ENCODE measurements at regions not wholly inside any gene's neighbourhood (a gene's known extent, or its start where the extent isn't known, plus 50 kb on each side); places are given as distances from the start of the nearest gene placed in this dataset.

GRCh38 chr5:90174236-90174635 is 235.3 kb downstream of the CETN3 start:
- H3K4me3 ChIP-seq: no peak overlapping the region
- in situ Hi-C loops (cut with MboI; ENCODE audit: low pct_ligation_motif_present in 1 of 4, low pct_unique_long_range_greater_than_20kb in 1 of 4, low sequenced_read_pairs in 3 of 4) (no loop called here), intact Hi-C loops (cut with DNase I; ENCODE audit: low total_unique reads) (no loop called here)
- 80 to 90% methylated on average over 4 of the region's 4 CpGs for WGBS, 2 donors (ENCODE audit: low coverage in 1 of 2)
- H3K36me3 ChIP-seq: no peaks in the 10 kb centered on the region
- TF ChIP-seq POLR2A (IDR thresholded peaks at IDR 0.05) (no peak), POLR2AphosphoS5 (IDR thresholded peaks at IDR 0.05) (no peak), EP300 (IDR thresholded peaks at IDR 0.05; ENCODE audit: low read depth) (no peak)
- TF ChIP-seq, protein P1, sequence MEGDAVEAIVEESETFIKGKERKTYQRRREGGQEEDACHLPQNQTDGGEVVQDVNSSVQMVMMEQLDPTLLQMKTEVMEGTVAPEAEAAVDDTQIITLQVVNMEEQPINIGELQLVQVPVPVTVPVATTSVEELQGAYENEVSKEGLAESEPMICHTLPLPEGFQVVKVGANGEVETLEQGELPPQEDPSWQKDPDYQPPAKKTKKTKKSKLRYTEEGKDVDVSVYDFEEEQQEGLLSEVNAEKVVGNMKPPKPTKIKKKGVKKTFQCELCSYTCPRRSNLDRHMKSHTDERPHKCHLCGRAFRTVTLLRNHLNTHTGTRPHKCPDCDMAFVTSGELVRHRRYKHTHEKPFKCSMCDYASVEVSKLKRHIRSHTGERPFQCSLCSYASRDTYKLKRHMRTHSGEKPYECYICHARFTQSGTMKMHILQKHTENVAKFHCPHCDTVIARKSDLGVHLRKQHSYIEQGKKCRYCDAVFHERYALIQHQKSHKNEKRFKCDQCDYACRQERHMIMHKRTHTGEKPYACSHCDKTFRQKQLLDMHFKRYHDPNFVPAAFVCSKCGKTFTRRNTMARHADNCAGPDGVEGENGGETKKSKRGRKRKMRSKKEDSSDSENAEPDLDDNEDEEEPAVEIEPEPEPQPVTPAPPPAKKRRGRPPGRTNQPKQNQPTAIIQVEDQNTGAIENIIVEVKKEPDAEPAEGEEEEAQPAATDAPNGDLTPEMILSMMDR (IDR thresholded peaks at IDR 0.05): no peak
- H3K4me1 ChIP-seq: peaks cover 0 to 12% (median 5%) of the 10 kb centered on the region in 4 donors
- no peak overlapping the region for H3K27ac ChIP-seq
- H3K9me3 ChIP-seq: no peaks in the 10 kb centered on the region
- DNase-seq: no peak
- no peaks in the 10 kb centered on the region for H3K27me3 ChIP-seq

GRCh38 chr5:90173299-90174030 is 236.1 kb downstream of the CETN3 start:
- WGBS, 2 donors (ENCODE audit: low coverage in 1 of 2): 68% methylated on average over 1 of the region's 1 CpG; no CpG with 5 or more reads in 1 of the 2 donors
- DNase-seq: no peak
- Histone ChIP-seq H3K27me3 (no peaks in the 10 kb centered on the region), H3K36me3 (no peaks in the 10 kb centered on the region), H3K9me3 (no peaks in the 10 kb centered on the region), H3K4me1 (peaks cover 0 to 16% (median 6%) of the 10 kb centered on the region in 4 donors), H3K4me3 (no peak overlapping the region), H3K27ac (no peak overlapping the region)
- intact Hi-C loops (cut with DNase I; ENCODE audit: low total_unique reads): no loop called here
- in situ Hi-C loops (cut with MboI; ENCODE audit: low pct_ligation_motif_present in 1 of 4, low pct_unique_long_range_greater_than_20kb in 1 of 4, low sequenced_read_pairs in 3 of 4): no loop called here
- TF ChIP-seq, protein P1 (IDR thresholded peaks at IDR 0.05): no peak

DNA sequence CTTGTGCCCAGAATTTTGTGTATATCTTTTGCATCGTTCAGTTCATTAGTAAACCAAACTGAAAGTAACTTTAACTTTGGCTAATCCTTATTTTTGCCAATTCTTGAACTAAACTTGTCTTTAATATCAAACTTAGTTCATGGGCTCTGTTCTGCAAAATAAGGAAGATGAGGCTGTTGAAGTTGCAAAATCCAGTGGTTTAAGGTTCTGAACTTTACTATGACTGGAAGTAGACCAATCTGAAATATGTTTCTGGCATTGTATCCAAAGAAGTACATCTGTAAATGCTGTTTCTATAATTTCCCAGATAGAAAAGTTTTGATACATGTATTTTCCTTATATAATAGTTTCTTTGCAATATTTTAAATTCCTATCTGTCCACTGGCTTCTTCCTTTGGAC is 238.1 kb downstream of the CETN3 start:
- Histone ChIP-seq H3K27ac (no peak overlapping the region), H3K9me3 (no peaks in the 10 kb centered on the region), H3K27me3 (no peaks in the 10 kb centered on the region), H3K36me3 (no peaks in the 10 kb centered on the region), H3K4me3 (no peak overlapping the region), H3K4me1 (peaks cover 0 to 16% (median 6%) of the 10 kb centered on the region in 4 donors)
- in situ Hi-C loops (cut with MboI; ENCODE audit: low pct_ligation_motif_present in 1 of 4, low pct_unique_long_range_greater_than_20kb in 1 of 4, low sequenced_read_pairs in 3 of 4): no loop called here
- intact Hi-C loops (cut with DNase I; ENCODE audit: low total_unique reads): no loop called here
- WGBS, 2 donors (ENCODE audit: low coverage in 1 of 2): 0% methylated on average over 1 of the region's 1 CpG
- TF ChIP-seq POLR2A (IDR thresholded peaks at IDR 0.05): no peak
- TF ChIP-seq, protein P1 (IDR thresholded peaks at IDR 0.05): no peak
- TF ChIP-seq POLR2AphosphoS5 (IDR thresholded peaks at IDR 0.05): no peak
- TF ChIP-seq EP300 (IDR thresholded peaks at IDR 0.05; ENCODE audit: low read depth): no peak
- no peak for DNase-seq

- Histone ChIP-seq H3K4me1 (peaks cover 0 to 16% (median 6%) of the 10 kb centered on the region in 4 donors), H3K27me3 (no peaks in the 10 kb centered on the region), H3K36me3 (no peaks in the 10 kb centered on the region), H3K9me3 (no peaks in the 10 kb centered on the region), H3K4me3 (no peak overlapping the region), H3K27ac (no peak overlapping the region)
- WGBS, 2 donors (ENCODE audit: low coverage in 1 of 2): 13% methylated on average over 1 of the region's 1 CpG; no CpG with 5 or more reads in 1 of the 2 donors
- intact Hi-C loops (cut with DNase I; ENCODE audit: low total_unique reads): no loop called here
- TF ChIP-seq EP300 (IDR thresholded peaks at IDR 0.05; ENCODE audit: low read depth) (no peak), POLR2A (IDR thresholded peaks at IDR 0.05) (no peak), POLR2AphosphoS5 (IDR thresholded peaks at IDR 0.05) (no peak)
- TF ChIP-seq, protein P1 (IDR thresholded peaks at IDR 0.05): no peak
- in situ Hi-C loops (cut with MboI; ENCODE audit: low pct_ligation_motif_present in 1 of 4, low pct_unique_long_range_greater_than_20kb in 1 of 4, low sequenced_read_pairs in 3 of 4): no loop called here
- DNase-seq: no peak
Observed at GRCh38 chr5:90170261-90170660, 239.3 kb downstream of the CETN3 start.
